ENCODE measurements at regions not wholly inside any gene's neighbourhood (a gene's known extent, or its start where the extent isn't known, plus 50 kb on each side); places are given as distances from the start of the nearest gene placed in this dataset.
"Not testable (repeated sequence)": the region's sequence is repeated elsewhere in the genome, so short reads cannot be mapped to it uniquely, and the experiment has no call there.

DNA sequence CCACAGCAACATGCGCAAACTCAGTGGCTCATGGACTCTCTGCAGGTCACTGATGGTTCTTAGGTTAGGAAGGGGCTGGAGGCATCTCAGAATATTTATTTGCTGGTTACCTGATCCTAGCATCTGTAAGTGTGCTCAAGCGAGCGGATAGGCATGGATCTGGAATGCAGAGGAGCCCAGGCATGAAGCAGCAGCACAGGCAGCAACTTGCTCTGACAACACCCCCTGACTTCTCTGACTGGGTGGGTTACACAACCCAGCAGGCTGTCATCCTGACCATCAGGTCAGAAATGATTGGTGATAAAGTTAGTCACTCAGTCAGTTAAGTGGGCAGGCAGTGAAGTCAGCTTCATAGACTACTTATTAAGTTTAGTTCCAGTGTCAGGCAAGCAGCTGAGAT lies 50.4 kb upstream of the CTSV start:
- H3K9me3 Mint-ChIP-seq; H3K27ac Mint-ChIP-seq; DNase-seq; H3K4me1 Mint-ChIP-seq; POLR2A ChIA-PET; H3K4me3 ChIP-seq (ENCODE audit: low read length); H3K36me3 ChIP-seq (ENCODE audit: control insufficient read depth in 2 of 3, insufficient read depth in 3 of 3, low read length in 3 of 3); CTCF ChIA-PET; H3K4me3 Mint-ChIP-seq; H3K36me3 Mint-ChIP-seq; H3K9me3 ChIP-seq (ENCODE audit: control insufficient read depth in 2 of 3, low read length in 3 of 3); ATAC-seq; H3K27me3 ChIP-seq (ENCODE audit: control insufficient read depth in 2 of 2, insufficient read depth in 2 of 2, low read length in 2 of 2); H3K4me1 ChIP-seq (ENCODE audit: control insufficient read depth in 2 of 2, insufficient read depth in 2 of 2, low read length in 2 of 2); H3K27ac ChIP-seq (ENCODE audit: low read depth, low read length); intact Hi-C loops (cut with micrococcal nuclease): not testable (repeated sequence)
- H3K27me3 Mint-ChIP-seq = peaks cover 39 to 56% (median 50%) of the 10 kb centered on the region in 5 donors
